HG03521 (cell line): ENCODE measurements at regions not wholly inside any gene's neighbourhood (a gene's known extent, or its start where the extent isn't known, plus 50 kb on each side); places are given as distances from the start of the nearest gene placed in this dataset.

Source experiments
- ATAC-seq: cut with Tn5 transposase; IDR thresholded peaks from one replicate; pipeline ENCODE4 v1.9.1; 2021; ENCODE audit warnings: mild to moderate bottlenecking, moderate library complexity; ENCODE audit not compliant: unreplicated experiment

- ATAC-seq, result no peak
Measured at GRCh38 chr2:102078773-102079172, 63.8 kb upstream of the IL1R1 start.

- ATAC-seq, result peak; percentile 36
Measured at GRCh38 chr2:102080451-102081242, 61.9 kb upstream of the IL1R1 start.

GRCh38 chr2:102081243-102081522 is 61.4 kb upstream of the IL1R1 start:
- ATAC-seq, result no peak

- ATAC-seq, result no peak
Measured at GRCh38 chr2:102081606-102082005, 60.9 kb upstream of the IL1R1 start.

- peak; percentile 75 for ATAC-seq
Measured at GRCh38 chr2:102082571-102083392, 59.8 kb upstream of the IL1R1 start.

GRCh38 chr2:102083393-102083703 is 59.2 kb upstream of the IL1R1 start:
- ATAC-seq, result peak; percentile 7

GRCh38 chr2:102084651-102085050 is 57.9 kb upstream of the IL1R1 start:
- no peak for ATAC-seq

- no peak for ATAC-seq
Measured at GRCh38 chr2:102085238-102085637, 57.3 kb upstream of the IL1R1 start.

- no peak for ATAC-seq
Measured at GRCh38 chr2:102086150-102086872, 56.2 kb upstream of the IL1R1 start.

- no peak for ATAC-seq
Measured at GRCh38 chr2:102091121-102091520, 51.4 kb upstream of the IL1R1 start.

GRCh38 chr2:102091908-102092307 is 50.6 kb upstream of the IL1R1 start:
- no peak for ATAC-seq

GRCh38 chr2:102092535-102092934 is 50.0 kb upstream of the IL1R1 start:
- no peak for ATAC-seq
